Dermis microvascular lymphatic vessel endothelial cell (primary cell): ENCODE measurements at regions not wholly inside any gene's neighbourhood (a gene's known extent, or its start where the extent isn't known, plus 50 kb on each side); places are given as distances from the start of the nearest gene placed in this dataset.
A peak's percentile ranks its signal among the peaks of the same experiment; 100 is the strongest.
"Not testable (repeated sequence)": the region's sequence is repeated elsewhere in the genome, so short reads cannot be mapped to it uniquely, and the experiment has no call there.

Experiments
- DNase-seq, 2 donors: peaks; one replicate each; pipeline versions ENCODE4 v3.0.0 to v3.0.0-alpha.2; 2010; ENCODE audit warnings: low read depth in 2 of 2

GRCh38 chr13:50449465-50449864 lies 394.0 kb downstream of the DLEU7 start:
- peak; percentile 65 to 86 for DNase-seq

GRCh38 chr13:50450279-50450678 lies 393.2 kb downstream of the DLEU7 start:
- no peak for DNase-seq

DNA sequence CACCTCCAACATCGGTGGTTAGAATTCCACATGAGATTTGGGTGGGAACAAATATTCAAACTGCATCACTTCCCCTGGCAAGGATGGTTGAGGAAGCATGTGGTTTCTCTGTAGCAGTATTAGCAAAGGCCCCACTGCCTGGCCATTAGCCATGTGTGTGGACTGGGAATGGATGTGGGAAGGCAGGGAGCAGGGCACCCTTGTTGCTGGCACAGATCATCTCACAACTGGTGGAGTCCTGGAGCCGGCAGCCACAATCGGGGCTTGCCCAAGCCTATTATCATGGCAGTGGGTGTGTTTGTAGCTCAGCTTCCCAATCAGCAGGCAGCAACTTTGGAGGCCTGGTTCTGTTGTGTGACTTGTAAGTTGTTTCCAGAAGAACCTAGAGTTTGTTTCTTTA lies 391.9 kb downstream of the DLEU7 start:
- DNase-seq, result no peak

DNA sequence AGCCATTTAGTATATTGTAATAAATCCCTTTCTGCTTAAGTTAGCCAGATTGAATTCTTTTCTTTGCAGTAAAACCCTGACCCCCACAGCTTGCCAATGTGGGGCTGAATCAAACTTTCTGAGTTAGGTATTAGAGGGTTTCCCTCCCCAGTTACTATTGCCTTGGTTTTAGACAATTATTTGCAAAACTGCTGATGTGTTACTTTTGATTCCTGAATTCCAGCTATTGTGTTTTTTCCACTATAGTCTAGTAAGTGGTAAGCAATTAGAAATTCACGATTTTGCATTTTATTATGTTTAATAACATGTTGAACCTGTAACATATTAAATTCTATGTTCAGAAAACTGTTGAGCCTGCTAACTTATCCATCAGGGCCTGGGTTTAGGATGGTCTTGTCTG lies 391.5 kb downstream of the DLEU7 start:
- DNase-seq, result no peak

- no peak for DNase-seq
Observed at GRCh38 chr13:50452756-50453155, 390.7 kb downstream of the DLEU7 start.

GRCh38 chr13:50453188-50453587 lies 390.3 kb downstream of the DLEU7 start:
- DNase-seq, result no peak

GRCh38 chr13:50456111-50456510 lies 387.4 kb downstream of the DLEU7 start:
- no peak for DNase-seq

- no peak for DNase-seq
Observed at GRCh38 chr13:50457415-50458393, 385.8 kb downstream of the DLEU7 start.

GRCh38 chr13:50459046-50459445 lies 384.4 kb downstream of the DLEU7 start:
- no peak for DNase-seq

GRCh38 chr13:50459658-50460057 lies 383.8 kb downstream of the DLEU7 start:
- no peak for DNase-seq

- no peak for DNase-seq
Observed at GRCh38 chr13:50460358-50460757, 383.1 kb downstream of the DLEU7 start.

- DNase-seq, result no peak
Observed at GRCh38 chr13:50461189-50461588, 382.3 kb downstream of the DLEU7 start.

DNA sequence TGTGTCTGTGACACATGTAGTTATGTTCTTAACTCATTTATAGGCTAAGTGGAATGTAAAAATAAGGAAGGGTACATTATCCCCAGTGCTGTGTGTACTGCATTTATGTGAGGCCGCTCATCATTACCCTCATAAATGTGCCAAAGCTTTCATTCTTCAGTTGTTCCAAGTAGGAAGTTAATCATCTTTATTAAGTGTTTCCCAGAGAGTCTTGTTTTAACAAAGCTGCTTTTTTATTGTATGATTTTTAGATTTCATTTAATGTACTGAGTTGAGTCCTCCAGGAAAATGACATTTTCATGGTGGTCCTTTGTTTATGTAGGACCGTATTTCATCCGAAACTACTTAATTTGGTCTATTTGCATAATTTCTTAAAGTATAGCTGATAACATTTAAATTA lies 379.8 kb downstream of the DLEU7 start:
- DNase-seq, result no peak

GRCh38 chr13:50464349-50465251 lies 378.9 kb downstream of the DLEU7 start:
- DNase-seq, result no peak

- no peak for DNase-seq
Observed at GRCh38 chr13:50466456-50466855, 377.0 kb downstream of the DLEU7 start.

GRCh38 chr13:50467156-50468110 lies 376.1 kb downstream of the DLEU7 start:
- DNase-seq, result no peak

DNA sequence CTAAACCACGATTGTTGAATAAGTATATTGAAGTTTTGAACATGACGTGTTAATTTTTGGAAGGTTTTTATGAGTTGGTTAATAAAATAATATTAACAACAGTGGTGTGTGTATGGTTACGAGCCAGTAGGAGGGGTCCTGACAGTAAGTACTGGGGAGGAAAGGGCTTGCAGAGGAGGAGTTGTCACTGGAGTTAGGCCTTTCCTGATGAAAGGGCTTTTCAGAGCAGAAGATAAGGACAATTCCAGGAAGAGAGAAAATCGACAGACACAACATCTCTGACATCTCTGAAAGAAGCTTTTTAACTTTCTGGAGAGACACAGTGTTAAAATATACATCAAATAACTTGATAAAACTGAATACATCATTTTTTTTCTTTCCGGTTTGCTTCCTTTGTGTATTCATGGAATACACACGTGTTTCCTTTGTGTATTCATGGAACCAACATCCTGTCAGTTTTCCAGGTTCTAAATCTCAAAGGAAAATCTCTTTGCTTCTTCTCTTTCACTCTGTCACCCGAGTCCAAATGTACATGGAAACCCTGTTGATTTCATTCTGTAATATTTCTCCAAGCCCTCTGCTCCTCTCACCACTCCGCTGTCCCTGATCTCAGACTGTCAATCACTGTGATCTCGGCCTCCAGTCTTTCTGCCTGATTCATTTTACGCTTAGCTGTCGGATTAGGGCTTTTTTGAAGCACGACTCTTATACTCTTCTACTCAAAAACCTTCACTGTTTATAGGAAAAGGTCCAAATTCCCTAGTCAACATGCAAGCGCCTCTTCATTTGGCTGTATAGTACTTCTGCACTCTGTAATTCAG lies 374.4 kb downstream of the DLEU7 start:
- no peak for DNase-seq

DNA sequence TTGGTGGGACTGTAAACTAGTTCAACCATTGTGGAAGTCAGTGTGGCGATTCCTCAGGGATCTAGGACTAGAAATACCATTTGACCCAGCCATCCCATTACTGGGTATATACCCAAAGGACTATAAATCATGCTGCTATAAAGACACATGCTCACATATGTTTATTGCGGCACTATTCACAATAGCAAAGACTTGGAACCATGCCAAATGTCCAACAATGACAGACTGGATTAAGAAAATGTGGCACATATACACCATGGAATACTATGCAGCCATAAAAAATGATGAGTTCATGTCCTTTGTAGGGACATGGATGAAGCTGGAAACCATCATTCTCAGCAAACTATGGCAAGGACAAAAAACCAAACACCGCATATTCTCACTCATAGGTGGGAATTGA lies 370.4 kb downstream of the DLEU7 start:
- DNase-seq, result not testable (repeated sequence)

DNA sequence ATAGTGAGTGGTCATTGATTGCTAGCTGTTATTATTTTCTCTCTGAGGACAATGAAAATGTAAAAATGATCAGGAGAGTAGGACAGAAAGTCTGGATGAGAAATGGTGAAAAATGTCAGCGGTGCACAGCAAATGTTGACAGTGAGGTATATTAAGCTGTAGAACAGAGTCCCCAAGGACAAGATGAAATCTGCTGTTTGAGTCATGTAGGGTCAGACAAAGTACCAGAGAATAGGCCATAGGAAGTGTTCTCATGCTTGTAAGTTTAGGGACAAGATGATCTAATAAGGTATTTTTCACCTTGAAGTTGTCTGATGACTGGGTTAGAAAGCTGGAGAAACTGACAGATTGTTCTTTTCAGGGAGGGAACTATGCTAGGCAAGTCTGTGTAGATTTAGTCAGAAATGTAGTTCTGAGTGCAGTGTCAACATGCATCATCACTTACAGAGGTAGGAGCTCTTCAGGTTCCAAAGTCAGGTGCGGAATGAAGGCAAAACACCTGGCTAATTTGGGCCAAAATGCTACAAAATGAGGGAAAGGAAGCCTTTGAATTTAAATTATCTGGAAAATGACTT lies 369.3 kb downstream of the DLEU7 start:
- DNase-seq, result no peak
